NB4 (cell line): ENCODE measurements at regions not wholly inside any gene's neighbourhood (a gene's known extent, or its start where the extent isn't known, plus 50 kb on each side); places are given as distances from the start of the nearest gene placed in this dataset.
A peak's percentile ranks its signal among the peaks of the same experiment; 100 is the strongest.

ENCODE experiments used
- CTCF ChIP-seq: IDR thresholded peaks from one replicate; pipeline ENCODE4 v1.5.1; 2012; ENCODE audit warnings: low read depth, low read length
- MAX ChIP-seq: IDR thresholded peaks from 2 replicates; pipeline ENCODE4 v1.6.1; 2011; ENCODE audit warnings: low read depth, low read length
- MYC ChIP-seq: IDR thresholded peaks from 2 replicates; pipeline ENCODE4 v1.6.1; 2011; ENCODE audit warnings: low read depth, low read length
- POLR2A ChIP-seq: IDR thresholded peaks from 2 replicates; pipeline ENCODE4 v1.6.1; 2011; ENCODE audit warnings: mild to moderate bottlenecking; ENCODE audit not compliant: insufficient read length; ENCODE audit errors: extremely low read depth

- peak; percentile 17 for TF ChIP-seq CTCF
- TF ChIP-seq MYC: no peak
- no peak for TF ChIP-seq POLR2A
- no peak for TF ChIP-seq MAX
Measured at GRCh38 chr7:109092268-109092667, 522.6 kb downstream of the DNAJB9 start.
